ENCODE measurements at regions not wholly inside any gene's neighbourhood (a gene's known extent, or its start where the extent isn't known, plus 50 kb on each side); places are given as distances from the start of the nearest gene placed in this dataset.

DNA sequence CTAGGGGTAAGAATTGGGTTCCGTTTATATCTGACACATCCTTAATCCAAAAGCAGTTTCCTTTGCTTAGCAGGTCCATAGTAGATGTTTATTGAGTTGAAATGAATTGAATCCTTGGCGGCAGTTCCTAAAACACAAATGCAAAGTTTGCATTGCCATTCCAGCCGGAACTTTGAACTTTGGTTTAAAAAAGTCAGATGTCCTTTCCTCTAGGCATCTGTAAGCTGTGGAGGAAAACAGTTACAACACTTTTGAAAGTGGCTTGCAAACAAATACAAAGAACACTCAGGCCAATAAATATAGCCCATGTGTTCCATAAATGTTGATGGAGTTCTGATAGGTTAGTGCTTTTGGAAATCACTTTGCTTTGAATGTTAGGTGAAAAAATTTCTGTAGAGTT, 374.7 kb upstream of the RARB start (continued):
- TF ChIP-seq SRF (IDR thresholded peaks at IDR 0.05; ENCODE audit: low read depth, low read length) = no peak

Data from H1 (cell line).